Common myeloid progenitor, CD34-positive (primary cell): ENCODE measurements at regions not wholly inside any gene's neighbourhood (a gene's known extent, or its start where the extent isn't known, plus 50 kb on each side); places are given as distances from the start of the nearest gene placed in this dataset.

Experiments
- CTCF ChIA-PET: fragments of 350-600 bp; sonication (Branson Sonifier 250); formaldehyde crosslinking; loops from one replicate; lab custom pipeline; 2021; ENCODE audit warnings: antibody characterized with exemption; lab: Charles Lee
- POLR2A ChIA-PET: fragments of 350-600 bp; sonication (Branson Sonifier 250); formaldehyde crosslinking; loops from one replicate; lab custom pipeline; 2021; ENCODE audit warnings: antibody characterized with exemption; lab: Charles Lee
- DNase-seq, 3 donors: peaks; one replicate each; pipeline versions ENCODE4 v3.0.0 to v3.0.0-alpha.2; 2013
- H3K27ac ChIP-seq, 2 experiments: 1 replicate in 1 of 2; 2 replicates in 1 of 2; pipeline ENCODE4 v1.7.0; 2013; ENCODE audit warnings: inconsistent platforms in 2 of 2, low read length in 2 of 2, mild to moderate bottlenecking in 2 of 2, low read depth in 1 of 2, moderate library complexity in 1 of 2; ENCODE audit not compliant: severe bottlenecking in 2 of 2, insufficient read depth in 1 of 2, poor library complexity in 1 of 2
- H3K27me3 ChIP-seq, 5 experiments: replicated peaks in 2 of 5; 1 replicate in 3 of 5; 2 replicates in 2 of 5; pipeline versions ENCODE4 v1.6.1 to v1.7.0; 2013; ENCODE audit warnings: low read length in 4 of 5, mild to moderate bottlenecking in 2 of 5, moderate library complexity in 2 of 5, inconsistent platforms in 1 of 5; ENCODE audit not compliant: insufficient read depth in 5 of 5, control insufficient read depth in 4 of 5
- H3K36me3 ChIP-seq, 4 experiments: 1 replicate in 2 of 4; 2 replicates in 2 of 4; pipeline versions ENCODE4 v1.6.1 to v1.7.0; 2013; ENCODE audit warnings: low read length in 3 of 4, control low read depth in 1 of 4, mild to moderate bottlenecking in 1 of 4; ENCODE audit not compliant: control insufficient read depth in 4 of 4, insufficient read depth in 4 of 4
- H3K4me1 ChIP-seq, 4 experiments: 1 replicate in 3 of 4; 2 replicates in 1 of 4; pipeline versions ENCODE4 v1.6.1 to v1.7.1; 2013; ENCODE audit warnings: low read length in 3 of 4, mild to moderate bottlenecking in 3 of 4, control low read depth in 1 of 4, inconsistent platforms in 1 of 4, moderate library complexity in 1 of 4; ENCODE audit not compliant: control insufficient read depth in 4 of 4, insufficient read depth in 4 of 4; ENCODE audit errors: control extremely low read depth in 1 of 4
- H3K4me3 ChIP-seq, 7 experiments: 1 replicate in 4 of 7; 2 replicates in 3 of 7; pipeline versions ENCODE4 v1.5.1 to v1.7.0; 2013; ENCODE audit warnings: mild to moderate bottlenecking in 7 of 7, low read length in 6 of 7, moderate library complexity in 6 of 7, inconsistent platforms in 2 of 7, low read depth in 2 of 7, control low read depth in 1 of 7; ENCODE audit not compliant: insufficient read depth in 4 of 7, control insufficient read depth in 1 of 7; ENCODE audit errors: extremely low read depth in 1 of 7
- H3K9me3 ChIP-seq, 5 experiments: 1 replicate in 4 of 5; 2 replicates in 1 of 5; pipeline versions ENCODE4 v1.6.1 to v1.7.1; 2013; ENCODE audit warnings: low read length in 4 of 5, mild to moderate bottlenecking in 2 of 5, inconsistent platforms in 1 of 5, low read depth in 1 of 5, moderate library complexity in 1 of 5; ENCODE audit not compliant: control insufficient read depth in 4 of 5, insufficient read depth in 2 of 5; ENCODE audit errors: control extremely low read depth in 1 of 5
- WGBS: methylation state at CpG from one replicate; pipeline ENCODE4 v1.1.5; 2013; ENCODE audit not compliant: insufficient coverage; 5-methylcytosine and 5-hydroxymethylcytosine counted together

DNA sequence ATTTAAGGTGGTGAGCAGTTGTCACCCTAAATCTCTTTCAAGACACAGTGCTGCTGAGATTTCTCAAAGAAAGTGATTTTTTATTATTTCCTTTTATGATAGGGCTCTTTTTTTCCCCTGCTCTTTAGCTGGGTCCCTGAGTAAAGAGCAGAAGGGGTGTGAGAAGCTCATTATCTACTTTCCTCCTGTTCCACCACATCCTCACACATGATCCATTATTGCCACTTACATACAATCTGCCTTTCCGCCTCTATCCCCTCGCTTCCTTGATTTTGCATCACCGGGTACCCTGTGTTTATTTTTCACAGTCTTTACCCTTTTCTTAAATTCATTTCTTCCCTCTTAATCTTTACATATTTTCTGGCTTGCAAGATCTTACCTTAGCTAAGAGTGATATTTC, 93.9 kb upstream of the CCDC85A start:
- 0% methylated on average over 3 of the region's 3 CpGs for WGBS
- ChIA-PET POLR2A (no interaction called here), CTCF (interaction anchor here (1.4 to 1.9 kb wide), 2 partner anchors 15 to 27 kb away, joined by 3 to 4 read pairs; no protein-coding TSS in a partner anchor)
- DNase-seq, result peak; percentile 41 to 88 (median 70)
- no peak overlapping the region for H3K4me3 ChIP-seq
- no peak overlapping the region for H3K27ac ChIP-seq
- H3K27me3 ChIP-seq, result peaks cover 0 to 10% (median 2%) of the 10 kb centered on the region in 5 experiments
- no peaks in the 10 kb centered on the region for H3K9me3 ChIP-seq
- H3K36me3 ChIP-seq, result no peaks in the 10 kb centered on the region
- no peaks in the 10 kb centered on the region for H3K4me1 ChIP-seq

DNA sequence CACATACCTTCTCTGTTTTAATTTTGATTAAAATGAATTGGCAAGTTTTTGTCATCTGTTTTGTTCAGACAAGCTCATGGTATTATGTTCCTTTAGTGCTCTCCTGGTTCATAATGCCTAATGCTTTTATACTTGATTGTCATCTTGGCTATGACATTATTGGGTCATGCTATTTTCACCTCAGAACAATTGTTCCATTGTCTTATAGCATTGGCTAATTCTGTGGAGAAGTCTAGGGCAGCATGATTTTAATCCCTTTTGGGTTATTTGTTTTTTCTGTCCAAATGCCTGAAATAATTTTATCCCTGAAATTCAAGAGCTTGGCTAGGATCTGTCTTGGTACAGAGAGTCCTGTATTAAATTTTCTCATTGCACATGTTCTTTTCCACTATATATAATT, 83.8 kb upstream of the CCDC85A start:
- H3K9me3 ChIP-seq, result no peaks in the 10 kb centered on the region
- no peaks in the 10 kb centered on the region for H3K36me3 ChIP-seq
- H3K4me1 ChIP-seq, result no peaks in the 10 kb centered on the region
- ChIA-PET CTCF (interaction anchor here (0.6 kb wide), 1 partner anchor 21 kb away, joined by 4 read pairs; no protein-coding TSS in a partner anchor), POLR2A (no interaction called here)
- H3K27me3 ChIP-seq, result no peaks in the 10 kb centered on the region
- no peak overlapping the region for H3K27ac ChIP-seq
- H3K4me3 ChIP-seq, result no peak overlapping the region
- DNase-seq, result no peak

DNA sequence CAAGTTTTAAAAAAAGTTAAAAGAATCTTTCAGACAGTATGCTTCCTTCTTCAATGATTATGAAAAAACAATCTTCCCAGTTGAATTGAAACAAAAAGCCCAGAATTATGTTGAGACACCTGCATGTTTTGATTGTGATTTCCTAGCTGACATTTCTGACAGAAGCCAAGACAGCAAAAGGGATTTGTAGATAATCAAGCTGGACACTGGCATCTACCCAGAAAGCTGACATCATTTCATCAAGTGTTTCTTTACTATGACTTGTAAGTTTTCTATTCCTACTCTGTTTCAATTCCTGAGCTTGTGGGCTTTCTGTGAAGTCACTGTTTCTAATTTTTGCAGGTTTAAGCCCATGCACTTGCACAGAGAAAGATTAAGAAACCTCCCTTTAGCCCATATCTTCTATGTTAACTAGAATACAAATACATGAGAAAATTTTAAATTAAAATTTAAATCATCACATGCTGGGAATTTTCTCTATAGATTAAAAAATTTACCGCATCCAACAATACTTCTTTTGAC, 82.9 kb upstream of the CCDC85A start:
- DNase-seq, result no peak
- ChIA-PET CTCF (no interaction called here), POLR2A (no interaction called here)
- Histone ChIP-seq H3K36me3 (no peaks in the 10 kb centered on the region), H3K4me3 (no peak overlapping the region), H3K9me3 (no peaks in the 10 kb centered on the region), H3K27me3 (no peaks in the 10 kb centered on the region), H3K27ac (no peak overlapping the region), H3K4me1 (no peaks in the 10 kb centered on the region)
- WGBS, result no CpG with 5 or more reads among the region's 1 CpG

DNA sequence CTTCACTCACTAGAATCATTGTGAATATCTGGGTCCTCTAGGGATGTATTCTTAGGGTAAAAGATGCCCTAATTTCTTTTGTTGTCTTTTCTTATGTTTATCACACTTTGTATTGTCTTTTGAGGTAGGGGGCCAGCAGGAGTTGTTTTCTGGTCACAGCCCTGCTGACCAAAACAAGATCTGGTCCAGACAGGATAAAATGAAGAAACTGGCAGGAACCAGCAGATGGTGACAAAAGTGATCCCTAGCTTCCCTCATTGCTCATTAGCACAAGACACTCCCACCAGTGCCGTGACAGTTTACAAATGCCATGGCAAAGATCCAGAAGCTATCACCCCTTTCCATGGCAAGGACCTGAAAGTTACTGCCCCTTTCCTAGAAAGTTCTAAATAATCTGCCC, 81.7 kb upstream of the CCDC85A start:
- Histone ChIP-seq H3K36me3 (no peaks in the 10 kb centered on the region), H3K9me3 (peaks cover 0 to 2% (median 0%) of the 10 kb centered on the region in 5 experiments), H3K27me3 (no peaks in the 10 kb centered on the region), H3K4me1 (no peaks in the 10 kb centered on the region), H3K4me3 (no peak overlapping the region), H3K27ac (no peak overlapping the region)
- 0% methylated on average over 1 of the region's 1 CpG for WGBS
- no peak for DNase-seq
- CTCF ChIA-PET, result no interaction called here
- POLR2A ChIA-PET, result no interaction called here

DNA sequence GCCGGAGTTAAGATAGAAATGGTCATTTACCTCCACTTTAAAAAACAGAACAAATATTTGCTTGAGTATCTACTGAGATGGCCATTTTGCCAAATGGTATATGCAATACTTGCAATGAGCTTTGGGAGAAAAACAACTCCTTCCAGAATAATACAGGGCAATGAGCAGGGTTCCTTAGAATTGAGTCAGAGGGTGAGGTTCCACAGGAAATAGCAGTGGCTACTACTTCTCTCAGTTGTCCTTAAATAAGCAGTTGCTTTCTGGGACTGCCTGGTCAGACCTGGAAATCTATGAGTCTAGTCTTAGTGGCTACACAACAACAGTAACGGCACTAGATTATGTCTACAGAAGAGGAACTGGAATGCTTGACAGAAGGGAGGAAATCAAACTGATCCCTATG, 80.9 kb upstream of the CCDC85A start:
- 91% methylated on average over 1 of the region's 2 CpGs for WGBS
- no peak for DNase-seq

DNA sequence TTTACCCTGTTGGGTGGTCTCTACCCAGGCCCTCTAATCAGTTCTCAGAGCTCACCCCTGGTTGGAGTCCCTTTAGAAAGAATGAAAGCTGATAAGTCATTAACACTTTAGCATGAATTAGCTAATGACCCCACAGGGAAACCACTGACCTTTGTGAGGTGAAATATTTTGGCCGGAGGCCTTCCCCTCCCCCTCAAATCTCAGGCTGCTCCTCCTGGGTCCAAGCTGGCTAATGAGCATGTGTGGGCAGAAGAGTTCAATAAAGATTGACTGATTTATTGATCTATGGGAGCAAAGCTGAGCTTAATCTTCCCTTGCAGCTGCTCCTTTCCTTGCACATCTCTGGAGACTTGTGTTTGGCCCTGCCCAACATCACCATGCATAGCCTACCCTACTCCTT, 78.8 kb upstream of the CCDC85A start:
- H3K27ac ChIP-seq, result no peak overlapping the region
- 100% methylated on average over 1 of the region's 1 CpG for WGBS
- no peak for DNase-seq
- H3K27me3 ChIP-seq, result no peaks in the 10 kb centered on the region
- H3K9me3 ChIP-seq, result peaks cover 0 to 2% (median 0%) of the 10 kb centered on the region in 5 experiments
- no peak overlapping the region for H3K4me3 ChIP-seq
- no peaks in the 10 kb centered on the region for H3K4me1 ChIP-seq
- ChIA-PET POLR2A (no interaction called here), CTCF (interaction anchor here (1.0 to 1.1 kb wide), 4 partner anchors 16 to 29 kb away, joined by 3 to 5 read pairs (median 3); no protein-coding TSS in a partner anchor)
- no peaks in the 10 kb centered on the region for H3K36me3 ChIP-seq

More for the DNA sequence above, 80.9 kb upstream of the CCDC85A start:
- POLR2A ChIA-PET, result no interaction called here
- Histone ChIP-seq H3K36me3 (no peaks in the 10 kb centered on the region), H3K27me3 (no peaks in the 10 kb centered on the region), H3K9me3 (peaks cover 0 to 2% (median 0%) of the 10 kb centered on the region in 5 experiments), H3K4me3 (no peak overlapping the region), H3K27ac (no peak overlapping the region), H3K4me1 (no peaks in the 10 kb centered on the region)
- CTCF ChIA-PET, result no interaction called here

DNA sequence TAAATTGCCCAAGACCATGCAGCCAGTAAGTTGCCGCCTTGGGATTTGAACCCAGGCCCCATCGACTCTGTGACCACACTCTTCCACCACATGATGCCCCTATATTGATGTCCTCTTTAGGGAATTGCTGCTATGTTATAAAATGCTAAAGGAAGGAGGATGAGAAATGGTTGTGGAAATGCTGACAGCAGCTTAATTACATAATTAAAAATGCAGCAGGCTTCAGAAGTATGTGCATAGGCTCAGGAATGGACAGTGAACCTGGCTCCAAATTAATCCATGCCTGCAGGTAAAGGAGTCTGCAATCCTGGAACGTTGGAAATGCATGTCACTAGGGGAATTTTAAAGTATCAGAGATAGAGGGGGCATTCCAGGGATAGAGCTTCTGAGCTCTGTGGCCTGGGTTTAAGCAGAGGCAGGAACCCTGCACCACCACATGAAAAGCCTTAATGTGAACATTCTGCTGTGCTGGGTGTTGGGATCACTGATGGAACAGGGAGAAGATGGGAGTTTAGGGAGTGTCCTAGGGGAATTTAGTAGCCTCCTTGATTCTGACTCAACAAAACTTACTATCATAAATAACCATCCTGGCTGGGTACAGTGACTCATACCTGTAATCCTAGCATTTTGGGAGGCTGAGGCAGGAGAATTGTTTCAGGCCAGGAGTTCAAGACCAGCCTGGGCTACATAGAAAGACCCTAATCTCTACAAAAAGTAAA, 76.1 kb upstream of the CCDC85A start:
- no peak overlapping the region for H3K27ac ChIP-seq
- ChIA-PET CTCF (no interaction called here), POLR2A (no interaction called here)
- H3K4me1 ChIP-seq, result no peaks in the 10 kb centered on the region
- H3K4me3 ChIP-seq, result no peak overlapping the region
- H3K9me3 ChIP-seq, result peaks cover 0 to 2% (median 0%) of the 10 kb centered on the region in 5 experiments
- no peaks in the 10 kb centered on the region for H3K27me3 ChIP-seq
- DNase-seq, result no peak
- WGBS, result no CpG with 5 or more reads among the region's 3 CpGs
- no peaks in the 10 kb centered on the region for H3K36me3 ChIP-seq
